Colonic mucosa (tissue), 4 donors: ENCODE measurements at regions not wholly inside any gene's neighbourhood (a gene's known extent, or its start where the extent isn't known, plus 50 kb on each side); places are given as distances from the start of the nearest gene placed in this dataset.

ENCODE experiments used
- DNase-seq: peaks from one replicate; pipeline ENCODE4 v3.0.0-alpha.2; 2020
- H3K27ac ChIP-seq: fragments of 200-600 bp; one replicate; pipeline ENCODE4 v1.8.0; 2021
- H3K27me3 ChIP-seq: fragments of 200-600 bp; one replicate; pipeline ENCODE4 v1.8.0; 2021
- H3K36me3 ChIP-seq: fragments of 200-600 bp; one replicate; pipeline ENCODE4 v1.8.0; 2021
- H3K4me1 ChIP-seq: fragments of 200-600 bp; one replicate; pipeline ENCODE4 v1.8.0; 2021; ENCODE audit warnings: mild to moderate bottlenecking
- H3K4me3 ChIP-seq: fragments of 200-600 bp; one replicate; pipeline ENCODE4 v1.8.0; 2021
- H3K9ac ChIP-seq, 2 donors: one replicate each; pipeline ENCODE4 v1.7.0; 2013; ENCODE audit warnings: control low read depth in 2 of 2, low read depth in 2 of 2, low read length in 2 of 2
- H3K9me3 ChIP-seq: fragments of 200-600 bp; one replicate; pipeline ENCODE4 v1.8.0; 2021
- intact Hi-C: fragments of 100-400 bp; cut with DNase I; formaldehyde crosslinking; loops from one replicate; pipeline ENCODE4 v1.14.1; 2022
- TF ChIP-seq, protein P1 (sequence below): fragments of 200-600 bp; IDR thresholded peaks from one replicate; pipeline ENCODE4 v1.8.0; 2022; ENCODE audit warnings: antibody characterized with exemption, mild to moderate bottlenecking
- donor health status: healthy.
- donor health status: DM: no; HTN: no; CAD: no.
- donor health status: DM: no; HTN: no; CAD: no.

DNA sequence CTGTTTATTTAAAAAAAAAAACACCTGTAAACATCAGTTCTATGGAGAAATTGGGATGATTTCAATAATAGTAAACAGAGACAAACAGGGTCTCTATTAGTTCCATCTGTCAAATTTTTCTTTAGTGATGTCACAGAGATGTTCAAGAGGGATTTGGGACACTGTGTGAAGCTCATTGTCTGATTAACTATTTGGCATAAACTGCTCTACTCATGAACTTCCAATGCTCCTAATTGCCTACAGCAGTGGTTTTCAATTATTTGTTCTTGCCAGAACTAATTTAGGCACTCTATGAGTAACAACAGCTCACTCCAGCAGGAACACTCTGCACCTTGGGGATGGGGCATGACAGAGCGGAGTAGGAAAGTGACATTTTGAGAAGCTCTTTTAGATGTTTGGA lies 250.1 kb upstream of the PRKD1 start:
- Histone ChIP-seq H3K9me3 (no peaks in the 10 kb centered on the region), H3K4me1 (no peaks in the 10 kb centered on the region), H3K4me3 (no peak overlapping the region), H3K27me3 (no peaks in the 10 kb centered on the region), H3K27ac (no peak overlapping the region), H3K36me3 (no peaks in the 10 kb centered on the region), H3K9ac (no peak overlapping the region)
- no peak for DNase-seq
- intact Hi-C loops, result no loop called here
- TF ChIP-seq, protein P1, sequence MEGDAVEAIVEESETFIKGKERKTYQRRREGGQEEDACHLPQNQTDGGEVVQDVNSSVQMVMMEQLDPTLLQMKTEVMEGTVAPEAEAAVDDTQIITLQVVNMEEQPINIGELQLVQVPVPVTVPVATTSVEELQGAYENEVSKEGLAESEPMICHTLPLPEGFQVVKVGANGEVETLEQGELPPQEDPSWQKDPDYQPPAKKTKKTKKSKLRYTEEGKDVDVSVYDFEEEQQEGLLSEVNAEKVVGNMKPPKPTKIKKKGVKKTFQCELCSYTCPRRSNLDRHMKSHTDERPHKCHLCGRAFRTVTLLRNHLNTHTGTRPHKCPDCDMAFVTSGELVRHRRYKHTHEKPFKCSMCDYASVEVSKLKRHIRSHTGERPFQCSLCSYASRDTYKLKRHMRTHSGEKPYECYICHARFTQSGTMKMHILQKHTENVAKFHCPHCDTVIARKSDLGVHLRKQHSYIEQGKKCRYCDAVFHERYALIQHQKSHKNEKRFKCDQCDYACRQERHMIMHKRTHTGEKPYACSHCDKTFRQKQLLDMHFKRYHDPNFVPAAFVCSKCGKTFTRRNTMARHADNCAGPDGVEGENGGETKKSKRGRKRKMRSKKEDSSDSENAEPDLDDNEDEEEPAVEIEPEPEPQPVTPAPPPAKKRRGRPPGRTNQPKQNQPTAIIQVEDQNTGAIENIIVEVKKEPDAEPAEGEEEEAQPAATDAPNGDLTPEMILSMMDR, result no peak

GRCh38 chr14:30179381-30180130 lies 251.9 kb upstream of the PRKD1 start:
- intact Hi-C loops, result no loop called here
- Histone ChIP-seq H3K9me3 (no peaks in the 10 kb centered on the region), H3K4me1 (no peaks in the 10 kb centered on the region)

DNA sequence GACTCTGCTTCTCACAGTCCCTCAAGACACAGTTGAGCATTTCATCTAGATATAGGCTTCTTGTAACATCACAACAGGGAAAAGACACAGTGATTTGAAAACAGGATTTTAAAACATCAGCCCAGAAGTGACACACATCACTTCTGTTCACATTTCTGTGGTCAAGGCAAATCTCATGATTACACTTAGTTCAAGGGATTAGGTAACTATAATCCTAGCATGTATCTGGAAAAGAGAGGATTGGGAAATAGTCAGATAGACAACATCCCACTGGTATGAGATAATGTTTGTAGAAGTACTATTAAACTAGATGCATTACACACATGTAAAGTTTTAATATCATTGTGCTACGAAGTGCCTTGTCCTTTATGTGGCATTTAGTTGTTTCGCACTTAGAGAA lies 252.6 kb upstream of the PRKD1 start:
- Histone ChIP-seq H3K36me3 (no peaks in the 10 kb centered on the region), H3K4me1 (no peaks in the 10 kb centered on the region), H3K27ac (no peak overlapping the region), H3K9ac (no peak overlapping the region), H3K27me3 (no peaks in the 10 kb centered on the region), H3K9me3 (no peaks in the 10 kb centered on the region), H3K4me3 (no peak overlapping the region)
- intact Hi-C loops, result no loop called here
- TF ChIP-seq, protein P1, result no peak
- no peak for DNase-seq

More at GRCh38 chr14:30179381-30180130, 251.9 kb upstream of the PRKD1 start:
- TF ChIP-seq, protein P1, result no peak
- Histone ChIP-seq H3K9ac (no peak overlapping the region), H3K27me3 (no peaks in the 10 kb centered on the region), H3K27ac (no peak overlapping the region), H3K4me3 (no peak overlapping the region), H3K36me3 (no peaks in the 10 kb centered on the region)
- no peak for DNase-seq

DNA sequence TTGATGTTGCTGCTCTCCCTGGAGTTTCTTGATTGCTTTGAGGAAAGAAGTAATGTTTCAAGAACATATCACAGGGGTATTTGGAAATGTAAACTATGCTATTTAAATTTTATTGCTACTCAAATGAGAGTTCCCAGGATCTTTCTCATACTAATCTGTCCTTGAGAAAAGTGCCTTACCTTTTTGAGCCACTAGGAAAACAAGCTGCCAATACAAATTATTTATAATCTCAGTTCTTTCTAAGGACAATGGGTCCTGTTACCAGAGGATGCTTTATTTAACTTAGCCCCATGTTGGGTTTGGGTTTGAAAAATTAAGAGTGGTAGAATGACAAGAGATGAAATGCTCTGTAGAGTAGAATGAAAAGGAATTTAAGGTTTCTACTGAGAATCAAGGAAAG lies 258.2 kb upstream of the PRKD1 start:
- Histone ChIP-seq H3K4me1 (no peaks in the 10 kb centered on the region), H3K27me3 (no peaks in the 10 kb centered on the region), H3K9ac (no peak overlapping the region), H3K36me3 (no peaks in the 10 kb centered on the region), H3K4me3 (no peak overlapping the region), H3K27ac (no peak overlapping the region), H3K9me3 (no peaks in the 10 kb centered on the region)
- no peak for DNase-seq
- TF ChIP-seq, protein P1, result no peak
- intact Hi-C loops, result no loop called here

- no peak overlapping the region for H3K27ac ChIP-seq
- no peak overlapping the region for H3K9ac ChIP-seq
- intact Hi-C loops, result no loop called here
- DNase-seq, result no peak
- no peaks in the 10 kb centered on the region for H3K9me3 ChIP-seq
- H3K4me1 ChIP-seq, result no peaks in the 10 kb centered on the region
- TF ChIP-seq, protein P1, result no peak
- no peaks in the 10 kb centered on the region for H3K36me3 ChIP-seq
- no peaks in the 10 kb centered on the region for H3K27me3 ChIP-seq
- H3K4me3 ChIP-seq, result no peak overlapping the region
Observed at GRCh38 chr14:30191639-30192279, 264.1 kb upstream of the PRKD1 start.
